Activated CD4-positive, alpha-beta memory T cell treated with anti-CD3 and anti-CD28 coated beads, Interleukin-2, amount 10 ng/mL, durations not matched to agents 7 days and 5 days (primary cell): ENCODE measurements at regions not wholly inside any gene's neighbourhood (a gene's known extent, or its start where the extent isn't known, plus 50 kb on each side); places are given as distances from the start of the nearest gene placed in this dataset.

Source experiments
- CTCF ChIA-PET: fragments of 350-600 bp; sonication (Branson Sonifier 250); formaldehyde crosslinking; loops from one replicate; lab custom pipeline; 2021; ENCODE audit warnings: antibody characterized with exemption, inconsistent platforms; lab: Charles Lee
- POLR2A ChIA-PET: fragments of 350-600 bp; sonication (Branson Sonifier 250); formaldehyde crosslinking; loops from one replicate; lab custom pipeline; 2021; ENCODE audit warnings: antibody characterized with exemption; lab: Charles Lee
- DNase-seq: peaks from one replicate; pipeline ENCODE4 v3.0.0-alpha.2; 2020
- H3K27ac Mint-ChIP-seq: one replicate; pipeline ENCODE4 v1.8.0; 2021; ENCODE audit warnings: mild to moderate bottlenecking, mixed read lengths
- H3K27me3 Mint-ChIP-seq: one replicate; pipeline ENCODE4 v1.8.0; 2021; ENCODE audit warnings: mixed read lengths
- H3K36me3 Mint-ChIP-seq: one replicate; pipeline ENCODE4 v1.8.0; 2021; ENCODE audit warnings: low read depth, mixed read lengths
- H3K4me1 Mint-ChIP-seq: one replicate; pipeline ENCODE4 v1.8.0; 2021; ENCODE audit warnings: mixed read lengths
- H3K4me3 Mint-ChIP-seq: one replicate; pipeline ENCODE4 v1.8.0; 2021; ENCODE audit warnings: mild to moderate bottlenecking, mixed read lengths
- H3K9me3 Mint-ChIP-seq: one replicate; pipeline ENCODE4 v1.8.0; 2021; ENCODE audit warnings: mixed read lengths

DNA sequence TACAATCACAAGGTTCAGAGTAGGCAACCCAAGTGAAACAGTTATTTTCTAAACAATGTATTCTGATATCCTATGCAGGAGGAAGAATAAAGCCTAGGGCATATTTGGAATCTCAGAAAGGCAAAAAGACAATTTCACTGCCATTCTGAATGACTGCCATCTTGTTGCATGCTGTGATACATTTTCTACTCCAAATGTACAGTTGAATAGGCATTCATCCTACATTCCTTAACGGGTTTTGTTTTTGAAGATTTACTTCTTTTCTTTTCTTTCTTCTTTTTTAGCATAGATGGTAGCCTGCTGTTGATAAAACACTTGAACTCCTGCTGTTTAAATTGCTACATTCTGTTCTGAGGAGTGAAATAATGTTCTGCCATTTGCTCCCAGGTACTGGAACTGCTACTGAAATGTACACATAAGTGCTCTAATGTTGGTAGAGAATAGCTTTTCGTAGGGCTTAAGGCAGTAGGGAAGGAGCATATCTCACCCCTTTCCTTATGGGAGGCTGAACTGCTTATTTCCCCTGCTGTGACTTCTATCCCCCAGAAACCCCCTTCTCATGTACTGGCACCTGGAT is 506.8 kb downstream of the DNAJB9 start:
- H3K9me3 Mint-ChIP-seq = no peaks in the 10 kb centered on the region
- no peak overlapping the region for H3K4me3 Mint-ChIP-seq
- no peaks in the 10 kb centered on the region for H3K27me3 Mint-ChIP-seq
- H3K4me1 Mint-ChIP-seq = no peaks in the 10 kb centered on the region
- no peak overlapping the region for H3K27ac Mint-ChIP-seq
- no peaks in the 10 kb centered on the region for H3K36me3 Mint-ChIP-seq
- CTCF ChIA-PET = no interaction called here
- POLR2A ChIA-PET = no interaction called here
- no peak for DNase-seq

DNA sequence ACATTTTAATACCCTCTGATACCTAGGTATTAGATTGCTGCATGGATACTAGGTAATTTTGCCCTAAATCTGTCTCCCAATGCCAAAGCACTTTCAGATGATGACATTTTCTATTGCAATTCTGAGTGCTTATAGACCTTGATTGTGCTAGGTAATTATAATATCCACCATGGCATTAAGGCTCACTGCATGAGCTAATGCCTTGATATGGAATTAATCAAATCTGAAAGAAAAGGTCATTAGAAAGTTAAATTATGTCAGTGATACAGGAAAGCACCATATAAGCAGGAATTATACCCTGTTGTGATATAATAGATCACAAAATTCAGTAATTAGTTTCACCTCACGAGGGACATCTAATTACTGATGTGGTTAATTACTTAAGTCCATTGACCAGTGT is 521.4 kb downstream of the DNAJB9 start:
- H3K27me3 Mint-ChIP-seq = no peaks in the 10 kb centered on the region
- H3K4me1 Mint-ChIP-seq = no peaks in the 10 kb centered on the region
- H3K27ac Mint-ChIP-seq = no peak overlapping the region
- CTCF ChIA-PET = no interaction called here
- H3K4me3 Mint-ChIP-seq = no peak overlapping the region
- no peaks in the 10 kb centered on the region for H3K36me3 Mint-ChIP-seq
- POLR2A ChIA-PET = no interaction called here
- DNase-seq = no peak
- peaks cover 13% of the 10 kb centered on the region for H3K9me3 Mint-ChIP-seq

DNA sequence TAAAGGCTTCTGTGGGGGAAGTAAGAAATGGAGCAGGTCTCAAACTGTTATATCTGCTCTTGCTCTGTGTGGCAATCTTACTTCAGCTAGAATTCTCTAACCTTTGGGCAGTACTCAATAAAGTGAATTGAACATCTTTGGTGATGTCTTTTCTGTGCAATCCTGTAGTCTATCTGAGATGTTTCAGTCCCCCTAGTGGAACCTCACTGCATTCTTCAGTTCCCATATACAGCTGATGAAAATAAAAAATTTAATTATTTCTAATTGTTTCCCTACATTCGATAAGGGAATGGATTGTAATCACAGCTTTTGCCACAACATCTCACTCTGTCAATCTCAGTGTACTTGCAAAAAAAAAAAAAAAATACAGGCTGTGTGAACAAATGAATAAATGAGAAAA is 522.6 kb downstream of the DNAJB9 start:
- CTCF ChIA-PET = no interaction called here
- Mint-ChIP-seq H3K36me3 (no peaks in the 10 kb centered on the region), H3K4me3 (no peak overlapping the region), H3K27me3 (no peaks in the 10 kb centered on the region), H3K9me3 (peaks cover 13% of the 10 kb centered on the region), H3K27ac (no peak overlapping the region), H3K4me1 (no peaks in the 10 kb centered on the region)
- DNase-seq = no peak
- POLR2A ChIA-PET = no interaction called here

DNA sequence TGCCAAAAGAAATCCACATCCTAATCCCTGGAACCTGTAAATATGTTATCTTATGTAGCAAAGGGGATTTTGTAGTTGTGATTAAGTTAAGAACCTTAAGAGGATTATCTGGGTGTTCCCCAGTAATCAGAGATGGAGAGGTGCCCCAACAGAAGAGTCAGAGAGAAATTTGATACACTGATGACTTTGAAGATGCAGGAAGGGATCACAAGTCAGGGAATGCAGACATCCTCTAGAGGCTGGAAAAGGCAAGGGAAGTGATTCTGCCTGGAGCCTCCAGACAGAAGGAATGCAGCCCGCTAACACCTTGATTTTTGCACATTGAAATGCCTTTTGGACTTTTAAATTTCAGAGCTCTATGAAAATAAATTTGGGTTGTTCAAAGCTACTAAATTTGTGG is 531.7 kb downstream of the DNAJB9 start:
- no peak overlapping the region for H3K27ac Mint-ChIP-seq
- no peaks in the 10 kb centered on the region for H3K4me1 Mint-ChIP-seq
- H3K27me3 Mint-ChIP-seq = no peaks in the 10 kb centered on the region
- ChIA-PET POLR2A (no interaction called here), CTCF (no interaction called here)
- H3K4me3 Mint-ChIP-seq = no peak overlapping the region
- no peaks in the 10 kb centered on the region for H3K9me3 Mint-ChIP-seq
- DNase-seq = no peak
- no peaks in the 10 kb centered on the region for H3K36me3 Mint-ChIP-seq

DNA sequence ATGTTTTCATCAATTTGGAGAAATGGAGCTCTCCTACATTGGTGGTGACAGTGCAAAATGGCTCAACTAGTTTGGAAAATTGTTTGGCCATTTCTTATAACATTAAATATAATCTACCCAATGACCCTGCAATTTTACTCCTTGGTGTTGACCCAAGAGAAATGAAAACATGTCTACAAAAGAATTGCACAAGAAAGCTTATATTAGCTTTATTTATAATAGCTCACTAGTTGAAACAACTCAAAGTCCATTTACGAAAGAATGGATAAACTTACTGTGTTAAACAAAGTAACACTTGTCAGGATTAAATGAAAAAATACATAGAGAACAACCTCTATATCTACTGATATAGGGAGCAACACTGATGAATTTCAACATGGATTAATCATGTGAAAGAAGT is 539.9 kb downstream of the DNAJB9 start:
- H3K4me3 Mint-ChIP-seq = no peak overlapping the region
- ChIA-PET CTCF (no interaction called here), POLR2A (no interaction called here)
- H3K4me1 Mint-ChIP-seq = no peaks in the 10 kb centered on the region
- no peak overlapping the region for H3K27ac Mint-ChIP-seq
- no peak for DNase-seq
- peaks cover 3% of the 10 kb centered on the region for H3K9me3 Mint-ChIP-seq
- no peaks in the 10 kb centered on the region for H3K27me3 Mint-ChIP-seq
- H3K36me3 Mint-ChIP-seq = no peaks in the 10 kb centered on the region

DNA sequence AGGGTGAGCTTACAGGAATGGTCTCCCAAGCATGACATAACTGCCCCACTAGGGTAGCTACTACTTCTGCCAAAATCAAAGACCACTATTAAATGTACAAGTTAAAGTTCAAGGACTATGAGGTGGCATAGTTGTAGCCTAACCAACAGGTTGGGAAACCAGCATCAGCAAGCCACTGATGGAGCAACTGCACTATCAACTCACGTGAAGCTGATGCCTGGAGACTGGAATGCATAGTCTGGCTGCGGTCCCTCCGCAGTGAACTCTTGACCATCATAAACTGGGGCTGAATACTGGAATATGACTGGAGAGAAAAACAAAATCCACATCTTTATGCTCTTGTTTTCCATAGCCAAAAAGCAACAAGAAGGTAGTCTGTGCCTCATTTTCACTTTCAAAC is 541.4 kb downstream of the DNAJB9 start:
- Mint-ChIP-seq H3K4me1 (no peaks in the 10 kb centered on the region), H3K36me3 (no peaks in the 10 kb centered on the region), H3K27ac (no peak overlapping the region), H3K9me3 (peaks cover 5% of the 10 kb centered on the region), H3K4me3 (no peak overlapping the region), H3K27me3 (no peaks in the 10 kb centered on the region)
- no peak for DNase-seq
- CTCF ChIA-PET = no interaction called here
- POLR2A ChIA-PET = no interaction called here

DNA sequence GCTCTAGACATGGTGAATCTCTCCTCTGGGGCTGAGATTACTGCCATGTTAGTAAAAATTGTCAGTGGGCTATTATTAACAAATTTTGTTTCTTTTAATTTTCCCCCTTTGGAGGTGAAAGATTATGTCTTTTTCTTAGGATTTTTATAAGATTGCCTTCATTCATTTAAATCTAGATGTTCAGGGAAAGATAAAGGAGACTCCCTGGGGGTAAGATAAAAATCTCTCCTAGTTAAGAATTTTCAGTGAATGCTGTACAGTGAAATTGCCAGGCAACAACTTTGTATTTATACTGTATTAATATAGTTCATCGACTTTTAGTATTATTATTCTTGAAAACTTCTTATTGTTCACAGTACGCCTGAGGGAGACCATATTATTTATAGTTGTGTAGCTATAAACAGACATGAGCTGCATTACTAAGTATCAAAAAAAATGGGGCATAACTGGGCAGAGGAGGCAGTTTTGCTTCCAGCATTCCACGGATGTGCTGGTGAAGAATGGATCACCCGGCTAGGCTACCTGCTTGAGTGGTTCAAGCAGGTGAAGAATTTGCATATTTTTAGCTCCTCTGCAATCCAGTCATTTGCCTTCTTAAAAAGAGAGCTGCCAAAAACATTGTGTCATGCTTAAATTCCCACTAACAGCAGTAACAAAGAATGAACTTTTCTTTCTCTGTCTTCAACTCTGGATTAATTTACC is 552.1 kb downstream of the DNAJB9 start:
- H3K27ac Mint-ChIP-seq = no peak overlapping the region
- CTCF ChIA-PET = no interaction called here
- POLR2A ChIA-PET = no interaction called here
- H3K27me3 Mint-ChIP-seq = no peaks in the 10 kb centered on the region
- peaks cover 7% of the 10 kb centered on the region for H3K9me3 Mint-ChIP-seq
- no peak for DNase-seq
- H3K4me3 Mint-ChIP-seq = no peak overlapping the region
- no peaks in the 10 kb centered on the region for H3K36me3 Mint-ChIP-seq
- no peaks in the 10 kb centered on the region for H3K4me1 Mint-ChIP-seq

DNA sequence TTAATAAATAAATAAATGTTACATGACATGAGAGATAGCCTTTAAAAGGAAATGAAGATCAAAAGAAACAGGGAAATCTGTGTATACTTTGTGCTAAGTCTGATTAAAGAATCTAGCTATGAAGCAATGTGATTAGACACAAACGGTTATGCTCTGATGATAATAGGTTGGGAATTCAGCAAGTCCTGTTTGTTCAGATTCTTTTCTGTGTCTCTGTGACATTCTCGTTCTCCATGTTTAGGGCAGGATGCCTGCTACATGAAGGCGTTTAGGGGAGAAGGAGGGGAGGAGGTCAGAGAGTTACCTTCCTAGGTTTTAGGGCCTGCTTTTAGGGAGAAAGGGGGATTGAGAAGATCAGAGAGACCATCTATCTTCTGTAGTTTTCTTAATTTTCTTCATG is 555.3 kb downstream of the DNAJB9 start:
- no peak overlapping the region for H3K4me3 Mint-ChIP-seq
- H3K4me1 Mint-ChIP-seq = no peaks in the 10 kb centered on the region
- ChIA-PET POLR2A (no interaction called here), CTCF (no interaction called here)
- no peak for DNase-seq
- no peaks in the 10 kb centered on the region for H3K27me3 Mint-ChIP-seq
- H3K36me3 Mint-ChIP-seq = no peaks in the 10 kb centered on the region
- no peak overlapping the region for H3K27ac Mint-ChIP-seq
- peaks cover 9% of the 10 kb centered on the region for H3K9me3 Mint-ChIP-seq

DNA sequence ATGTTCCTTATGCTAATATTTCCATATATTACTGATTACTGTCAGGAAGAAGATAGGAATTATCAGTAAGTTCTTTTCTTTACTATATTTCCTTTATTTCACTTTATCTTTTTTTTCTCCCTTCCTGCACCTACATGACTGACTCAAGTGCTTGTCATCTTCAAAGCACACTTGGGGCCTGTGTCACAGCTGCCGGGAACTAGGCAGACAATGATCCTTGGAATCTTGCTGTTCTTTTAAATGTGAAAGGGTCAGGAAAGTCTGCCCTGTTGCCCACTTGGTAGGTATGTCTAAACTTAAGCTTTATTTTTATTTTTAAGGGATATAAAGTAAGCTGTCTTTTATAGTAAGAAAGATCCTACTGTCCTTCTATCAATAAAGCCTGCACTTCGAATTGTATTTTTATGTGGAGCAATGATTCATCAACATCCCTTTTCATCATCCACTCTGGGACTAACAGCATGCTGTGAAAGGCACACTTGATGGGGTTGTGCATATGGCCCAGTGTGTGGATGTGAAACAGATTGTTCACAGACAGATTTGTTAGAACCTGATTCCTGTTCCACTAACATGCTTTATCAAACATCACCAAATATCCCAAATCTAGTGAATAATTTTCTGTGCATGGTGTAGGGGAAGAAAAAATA is 556.9 kb downstream of the DNAJB9 start:
- ChIA-PET POLR2A (no interaction called here), CTCF (no interaction called here)
- H3K4me3 Mint-ChIP-seq = no peak overlapping the region
- no peaks in the 10 kb centered on the region for H3K36me3 Mint-ChIP-seq
- H3K27ac Mint-ChIP-seq = no peak overlapping the region
- no peaks in the 10 kb centered on the region for H3K27me3 Mint-ChIP-seq
- DNase-seq = no peak
- peaks cover 12% of the 10 kb centered on the region for H3K9me3 Mint-ChIP-seq
- H3K4me1 Mint-ChIP-seq = no peaks in the 10 kb centered on the region

DNA sequence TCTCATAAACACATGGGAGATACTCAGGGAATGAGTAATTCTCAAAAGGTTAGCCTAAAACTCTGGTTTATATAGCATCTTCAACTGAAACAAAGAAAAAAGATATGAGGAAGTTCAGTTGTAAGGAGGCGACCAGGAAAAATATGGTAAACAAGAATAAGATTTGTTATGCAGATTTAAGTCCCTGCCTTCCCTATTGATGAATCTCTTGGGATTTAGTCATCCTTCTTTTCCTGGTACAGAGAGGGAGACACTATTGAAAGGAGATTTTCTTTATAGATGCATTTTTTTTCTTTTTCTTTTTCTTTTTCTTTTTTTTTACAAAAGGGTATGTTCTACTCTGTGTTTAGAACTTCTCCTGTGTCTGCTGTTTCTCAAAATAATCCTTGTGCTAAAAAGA is 557.5 kb downstream of the DNAJB9 start:
- H3K36me3 Mint-ChIP-seq = no peaks in the 10 kb centered on the region
- H3K27me3 Mint-ChIP-seq = no peaks in the 10 kb centered on the region
- no peaks in the 10 kb centered on the region for H3K4me1 Mint-ChIP-seq
- peaks cover 12% of the 10 kb centered on the region for H3K9me3 Mint-ChIP-seq
- CTCF ChIA-PET = no interaction called here
- no peak for DNase-seq
- POLR2A ChIA-PET = no interaction called here
- H3K4me3 Mint-ChIP-seq = no peak overlapping the region
- no peak overlapping the region for H3K27ac Mint-ChIP-seq

DNA sequence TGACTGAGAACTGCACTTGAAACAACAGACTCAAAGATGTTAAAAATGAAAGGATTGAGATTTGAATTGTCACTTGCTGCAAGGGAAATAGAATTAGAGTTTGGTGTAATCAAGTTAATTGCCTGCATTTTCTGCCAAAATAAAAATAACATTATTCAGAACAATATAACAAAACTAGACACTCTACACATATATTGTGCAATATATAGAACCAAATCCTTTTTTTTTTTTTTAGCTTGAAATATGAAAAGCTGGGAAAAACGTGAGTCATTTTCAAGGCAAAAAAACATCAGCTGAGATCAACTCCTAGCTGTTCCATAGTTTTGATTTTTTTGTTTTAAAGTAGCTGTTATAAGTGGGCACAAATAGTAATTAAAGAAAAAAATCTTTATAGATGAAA is 561.5 kb downstream of the DNAJB9 start:
- CTCF ChIA-PET = no interaction called here
- no peaks in the 10 kb centered on the region for H3K4me1 Mint-ChIP-seq
- POLR2A ChIA-PET = no interaction called here

DNA sequence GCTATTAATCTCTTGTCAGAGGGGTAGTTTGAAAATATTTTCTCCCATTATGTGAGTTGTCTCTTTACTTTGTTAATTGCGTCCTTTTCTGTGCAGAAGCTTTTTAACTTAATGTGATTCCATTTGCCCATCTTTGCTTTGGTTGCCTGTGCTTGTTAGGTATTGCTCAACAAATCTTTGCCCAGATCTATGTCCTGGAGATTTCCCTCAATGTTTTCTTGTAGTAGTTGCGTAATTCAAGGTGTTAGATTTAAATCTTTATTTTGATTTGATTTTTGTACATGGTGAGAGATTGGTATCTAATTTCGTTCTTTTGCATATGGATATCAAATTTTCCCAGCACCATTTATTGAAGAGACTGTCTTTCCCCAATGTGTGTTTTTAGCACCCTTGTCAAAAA is 567.2 kb downstream of the DNAJB9 start:
- Mint-ChIP-seq H3K9me3 (peaks cover 9% of the 10 kb centered on the region), H3K36me3 (no peaks in the 10 kb centered on the region), H3K4me3 (no peak overlapping the region), H3K27me3 (no peaks in the 10 kb centered on the region), H3K27ac (no peak overlapping the region), H3K4me1 (no peaks in the 10 kb centered on the region)
- DNase-seq = no peak
- POLR2A ChIA-PET = no interaction called here
- CTCF ChIA-PET = no interaction called here

More for the DNA sequence above, 561.5 kb downstream of the DNAJB9 start:
- Mint-ChIP-seq H3K9me3 (peaks cover 15% of the 10 kb centered on the region), H3K36me3 (no peaks in the 10 kb centered on the region), H3K27me3 (no peaks in the 10 kb centered on the region), H3K4me3 (no peak overlapping the region), H3K27ac (no peak overlapping the region)
- no peak for DNase-seq

DNA sequence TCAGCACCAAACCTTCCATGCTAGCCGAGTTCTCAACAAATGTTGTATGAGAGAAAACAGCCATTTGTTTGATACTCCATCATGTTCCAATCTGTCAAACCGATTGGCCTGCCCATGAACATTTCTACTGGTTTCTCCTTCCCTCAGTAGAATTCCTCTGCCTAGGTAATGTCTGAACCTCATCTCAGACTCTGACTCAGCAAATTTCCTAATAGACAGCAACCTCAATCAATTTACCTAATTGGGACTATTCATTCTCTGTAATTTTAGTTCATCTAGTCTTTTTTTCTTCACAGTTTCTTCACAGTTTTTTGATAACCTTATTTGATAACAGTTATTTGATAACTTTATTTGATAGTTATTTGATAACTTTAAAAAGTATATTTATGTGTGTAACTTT is 585.1 kb downstream of the DNAJB9 start:
- ChIA-PET CTCF (no interaction called here), POLR2A (no interaction called here)
- no peaks in the 10 kb centered on the region for H3K36me3 Mint-ChIP-seq
- H3K27me3 Mint-ChIP-seq = no peaks in the 10 kb centered on the region
- peaks cover 9% of the 10 kb centered on the region for H3K9me3 Mint-ChIP-seq
- no peaks in the 10 kb centered on the region for H3K4me1 Mint-ChIP-seq
- H3K4me3 Mint-ChIP-seq = no peak overlapping the region
- no peak for DNase-seq
- no peak overlapping the region for H3K27ac Mint-ChIP-seq

DNA sequence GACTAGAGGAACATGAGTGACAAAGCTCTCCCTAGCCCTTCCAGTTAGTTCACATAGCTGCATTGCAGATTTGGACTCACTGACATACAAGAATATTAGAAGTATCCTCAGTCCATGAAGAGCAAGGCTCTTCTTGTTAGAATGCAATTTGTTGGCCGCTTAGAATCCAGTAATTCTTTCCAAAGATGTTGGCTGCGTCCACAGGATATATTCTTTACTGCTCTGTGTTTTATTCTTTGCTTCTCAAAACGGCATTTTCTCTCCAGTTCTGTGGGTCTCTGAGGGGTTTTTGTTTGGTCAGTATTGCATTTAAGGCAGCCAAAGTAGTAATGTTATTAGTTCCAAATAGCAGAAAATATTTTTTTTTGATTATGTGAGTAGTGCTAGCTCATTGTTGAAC is 588.6 kb downstream of the DNAJB9 start:
- ChIA-PET CTCF (no interaction called here), POLR2A (no interaction called here)
- Mint-ChIP-seq H3K27me3 (no peaks in the 10 kb centered on the region), H3K9me3 (peaks cover 9% of the 10 kb centered on the region), H3K4me1 (no peaks in the 10 kb centered on the region), H3K27ac (no peak overlapping the region), H3K36me3 (no peaks in the 10 kb centered on the region), H3K4me3 (no peak overlapping the region)
- no peak for DNase-seq
